ENCODE measurements at regions not wholly inside any gene's neighbourhood (a gene's known extent, or its start where the extent isn't known, plus 50 kb on each side); places are given as distances from the start of the nearest gene placed in this dataset.

- Histone ChIP-seq H3K36me3 (ENCODE audit: control insufficient read depth, insufficient read depth, low read length) (no peaks in the 10 kb centered on the region), H3K27me3 (replicated peaks; ENCODE audit: control insufficient read depth, insufficient read depth, low read length) (no peaks in the 10 kb centered on the region), H3K4me3 (replicated peaks; ENCODE audit: low read depth, low read length) (no peak overlapping the region)
- DNase-seq (ENCODE audit: extremely low read depth, insufficient read length) = no peak
- no peak for TF ChIP-seq CTCF (IDR thresholded peaks at IDR 0.05; ENCODE audit: insufficient read depth, low read length, poor library complexity, severe bottlenecking)
Measured at GRCh38 chr6:15849395-15849794, 186.6 kb upstream of the DTNBP1 start.

- Histone ChIP-seq H3K4me3 (replicated peaks; ENCODE audit: low read depth, low read length) (no peak overlapping the region), H3K36me3 (ENCODE audit: control insufficient read depth, insufficient read depth, low read length) (no peaks in the 10 kb centered on the region), H3K27me3 (replicated peaks; ENCODE audit: control insufficient read depth, insufficient read depth, low read length) (no peaks in the 10 kb centered on the region)
- DNase-seq (ENCODE audit: extremely low read depth, insufficient read length) = no peak
- no peak for TF ChIP-seq CTCF (IDR thresholded peaks at IDR 0.05; ENCODE audit: insufficient read depth, low read length, poor library complexity, severe bottlenecking)
Measured at GRCh38 chr6:15845492-15845891, 182.7 kb upstream of the DTNBP1 start.

- no peak for TF ChIP-seq CTCF (IDR thresholded peaks at IDR 0.05; ENCODE audit: insufficient read depth, low read length, poor library complexity, severe bottlenecking)
- Histone ChIP-seq H3K27me3 (replicated peaks; ENCODE audit: control insufficient read depth, insufficient read depth, low read length) (no peaks in the 10 kb centered on the region), H3K36me3 (ENCODE audit: control insufficient read depth, insufficient read depth, low read length) (no peaks in the 10 kb centered on the region), H3K4me3 (replicated peaks; ENCODE audit: low read depth, low read length) (no peak overlapping the region)
- no peak for DNase-seq (ENCODE audit: extremely low read depth, insufficient read length)
Measured at GRCh38 chr6:15843764-15844163, 180.9 kb upstream of the DTNBP1 start.

GRCh38 chr6:15843226-15843625, 180.4 kb upstream of the DTNBP1 start:
- H3K27me3 ChIP-seq (replicated peaks; ENCODE audit: control insufficient read depth, insufficient read depth, low read length) = no peaks in the 10 kb centered on the region
- no peak overlapping the region for H3K4me3 ChIP-seq (replicated peaks; ENCODE audit: low read depth, low read length)
- DNase-seq (ENCODE audit: extremely low read depth, insufficient read length) = no peak
- no peak for TF ChIP-seq CTCF (IDR thresholded peaks at IDR 0.05; ENCODE audit: insufficient read depth, low read length, poor library complexity, severe bottlenecking)
- H3K36me3 ChIP-seq (ENCODE audit: control insufficient read depth, insufficient read depth, low read length) = no peaks in the 10 kb centered on the region

- Histone ChIP-seq H3K27me3 (replicated peaks; ENCODE audit: control insufficient read depth, insufficient read depth, low read length) (no peaks in the 10 kb centered on the region), H3K36me3 (ENCODE audit: control insufficient read depth, insufficient read depth, low read length) (no peaks in the 10 kb centered on the region), H3K4me3 (replicated peaks; ENCODE audit: low read depth, low read length) (no peak overlapping the region)
- DNase-seq (ENCODE audit: extremely low read depth, insufficient read length) = no peak
- TF ChIP-seq CTCF (IDR thresholded peaks at IDR 0.05; ENCODE audit: insufficient read depth, low read length, poor library complexity, severe bottlenecking) = no peak
Measured at GRCh38 chr6:15842727-15843117, 179.9 kb upstream of the DTNBP1 start.
